ENCODE measurements at regions not wholly inside any gene's neighbourhood (a gene's known extent, or its start where the extent isn't known, plus 50 kb on each side); places are given as distances from the start of the nearest gene placed in this dataset.

- Mint-ChIP-seq H3K9me3 (peaks cover 7% of the 10 kb centered on the region), H3K27ac (no peak overlapping the region), H3K4me3 (no peak overlapping the region), H3K4me1 (peaks cover 61% of the 10 kb centered on the region), H3K36me3 (ENCODE audit: low read depth) (peaks cover 9% of the 10 kb centered on the region), H3K27me3 (ENCODE audit: low read depth, poor library complexity) (no peaks in the 10 kb centered on the region)
- no peak for TF ChIP-seq CTCF (IDR thresholded peaks at IDR 0.05)
- no peak for DNase-seq
Observed at GRCh38 chrX:45765281-45765680, 564.6 kb upstream of the DIPK2B start.

GRCh38 chrX:45762699-45763647, 562.3 kb upstream of the DIPK2B start:
- no peak for DNase-seq
- Mint-ChIP-seq H3K4me3 (no peak overlapping the region), H3K27me3 (ENCODE audit: low read depth, poor library complexity) (no peaks in the 10 kb centered on the region), H3K4me1 (peaks cover 49% of the 10 kb centered on the region), H3K36me3 (ENCODE audit: low read depth) (peaks cover 19% of the 10 kb centered on the region), H3K27ac (peak overlapping the region; percentile 73), H3K9me3 (peaks cover 23% of the 10 kb centered on the region)
- TF ChIP-seq CTCF (IDR thresholded peaks at IDR 0.05), result no peak

DNA sequence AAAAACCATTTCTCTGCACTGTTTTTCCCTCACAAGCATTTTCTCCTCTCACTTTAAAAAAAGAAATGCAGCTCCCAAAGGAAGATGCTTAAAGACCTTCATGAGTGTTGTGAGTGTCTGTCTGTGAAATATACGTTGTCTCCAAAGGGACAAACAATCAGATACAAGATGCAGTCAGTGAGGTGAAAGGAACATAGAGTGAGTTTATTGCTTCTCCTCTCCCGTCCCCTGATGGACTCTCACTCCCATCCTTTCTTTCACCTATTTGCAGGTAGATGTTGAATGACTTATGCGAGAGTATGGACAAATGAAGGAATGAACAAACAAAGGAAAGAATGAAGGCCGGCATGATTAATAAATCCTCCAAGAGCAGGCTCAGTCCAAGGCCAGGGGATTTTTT, 561.2 kb upstream of the DIPK2B start:
- peaks cover 20% of the 10 kb centered on the region for H3K36me3 Mint-ChIP-seq (ENCODE audit: low read depth)
- no peak for TF ChIP-seq CTCF (IDR thresholded peaks at IDR 0.05)
- DNase-seq, result no peak

GRCh38 chrX:45760187-45760742, 559.6 kb upstream of the DIPK2B start:
- Mint-ChIP-seq H3K4me3 (no peak overlapping the region), H3K27ac (peak overlapping the region; percentile 30)
- TF ChIP-seq CTCF (IDR thresholded peaks at IDR 0.05), result no peak

More for the DNA sequence above, 561.2 kb upstream of the DIPK2B start:
- Mint-ChIP-seq H3K4me1 (peaks cover 49% of the 10 kb centered on the region), H3K9me3 (peaks cover 29% of the 10 kb centered on the region), H3K27me3 (ENCODE audit: low read depth, poor library complexity) (no peaks in the 10 kb centered on the region), H3K4me3 (no peak overlapping the region), H3K27ac (no peak overlapping the region)

GRCh38 chrX:45758738-45759397, 558.2 kb upstream of the DIPK2B start:
- H3K27me3 Mint-ChIP-seq (ENCODE audit: low read depth, poor library complexity), result no peaks in the 10 kb centered on the region
- peaks cover 33% of the 10 kb centered on the region for H3K9me3 Mint-ChIP-seq
- H3K4me3 Mint-ChIP-seq, result no peak overlapping the region
- peaks cover 20% of the 10 kb centered on the region for H3K36me3 Mint-ChIP-seq (ENCODE audit: low read depth)
- peaks cover 46% of the 10 kb centered on the region for H3K4me1 Mint-ChIP-seq
- no peak for TF ChIP-seq CTCF (IDR thresholded peaks at IDR 0.05)
- DNase-seq, result no peak
- peak overlapping the region; percentile 49 for H3K27ac Mint-ChIP-seq

More at GRCh38 chrX:45760187-45760742, 559.6 kb upstream of the DIPK2B start:
- Mint-ChIP-seq H3K27me3 (ENCODE audit: low read depth, poor library complexity) (no peaks in the 10 kb centered on the region), H3K36me3 (ENCODE audit: low read depth) (peaks cover 20% of the 10 kb centered on the region), H3K9me3 (peaks cover 33% of the 10 kb centered on the region), H3K4me1 (peaks cover 51% of the 10 kb centered on the region)
- DNase-seq, result no peak
